ENCODE measurements at regions not wholly inside any gene's neighbourhood (a gene's known extent, or its start where the extent isn't known, plus 50 kb on each side); places are given as distances from the start of the nearest gene placed in this dataset.
"Not testable (repeated sequence)": the region's sequence is repeated elsewhere in the genome, so short reads cannot be mapped to it uniquely, and the experiment has no call there.

- no peak for DNase-seq
Observed at GRCh38 chr10:4250587-4250887, 465.5 kb upstream of the KLF6 start.

GRCh38 chr10:4249841-4250586, 465.0 kb upstream of the KLF6 start:
- no peak for DNase-seq

GRCh38 chr10:4247379-4247778, 462.4 kb upstream of the KLF6 start:
- DNase-seq, result no peak

GRCh38 chr10:4246881-4247358, 461.9 kb upstream of the KLF6 start:
- no peak for DNase-seq

GRCh38 chr10:4243651-4244050, 458.6 kb upstream of the KLF6 start:
- no peak for DNase-seq

GRCh38 chr10:4243169-4243568, 458.2 kb upstream of the KLF6 start:
- no peak for DNase-seq

- no peak for DNase-seq
Observed at GRCh38 chr10:4242561-4243035, 457.6 kb upstream of the KLF6 start.

- no peak for DNase-seq
Observed at GRCh38 chr10:4241724-4242345, 456.8 kb upstream of the KLF6 start.

GRCh38 chr10:4240608-4241197, 455.7 kb upstream of the KLF6 start:
- DNase-seq, result no peak

GRCh38 chr10:4239186-4239585, 454.2 kb upstream of the KLF6 start:
- no peak for DNase-seq

GRCh38 chr10:4236905-4237304, 451.9 kb upstream of the KLF6 start:
- DNase-seq, result not testable (repeated sequence)

- DNase-seq, result peak; percentile 57
Observed at GRCh38 chr10:4234661-4235060, 449.7 kb upstream of the KLF6 start.

GRCh38 chr10:4231439-4231838, 446.4 kb upstream of the KLF6 start:
- DNase-seq, result no peak

GRCh38 chr10:4230036-4230435, 445.0 kb upstream of the KLF6 start:
- DNase-seq, result no peak

- no peak for DNase-seq
Observed at GRCh38 chr10:4229106-4229505, 444.1 kb upstream of the KLF6 start.

GRCh38 chr10:4227586-4227985, 442.6 kb upstream of the KLF6 start:
- no peak for DNase-seq

- no peak for DNase-seq
Observed at GRCh38 chr10:4226941-4227540, 442.0 kb upstream of the KLF6 start.

GRCh38 chr10:4224178-4224577, 439.2 kb upstream of the KLF6 start:
- DNase-seq, result no peak

GRCh38 chr10:4221310-4221709, 436.3 kb upstream of the KLF6 start:
- not testable (repeated sequence) for DNase-seq

- no peak for DNase-seq
Observed at GRCh38 chr10:4219901-4220300, 434.9 kb upstream of the KLF6 start.

- no peak for DNase-seq
Observed at GRCh38 chr10:4217653-4218052, 432.6 kb upstream of the KLF6 start.

- no peak for DNase-seq
Observed at GRCh38 chr10:4217187-4217586, 432.2 kb upstream of the KLF6 start.

GRCh38 chr10:4216726-4217125, 431.7 kb upstream of the KLF6 start:
- no peak for DNase-seq
